Neutrophil (primary cell): ENCODE measurements at regions not wholly inside any gene's neighbourhood (a gene's known extent, or its start where the extent isn't known, plus 50 kb on each side); places are given as distances from the start of the nearest gene placed in this dataset.

Experiments
- H3K27ac ChIP-seq: fragments of 200-600 bp; sonication (generic); 2 replicates; pipeline ENCODE4 v1.5.1; 2016; ENCODE audit warnings: mild to moderate bottlenecking, moderate library complexity
- H3K27me3 ChIP-seq: fragments of 200-600 bp; sonication (generic); 2 replicates; pipeline ENCODE4 v1.6.0; 2016; ENCODE audit warnings: mild to moderate bottlenecking
- H3K36me3 ChIP-seq: fragments of 200-600 bp; sonication (generic); 2 replicates; pipeline ENCODE4 v1.5.1; 2017
- H3K4me1 ChIP-seq, 2 experiments: fragments of 200-600 bp in 1 of 2; sonication (generic) in 1 of 2; 1 replicate in 1 of 2; 2 replicates in 1 of 2; pipeline versions ENCODE4 v1.5.1 to v1.6.1; 2013 to 2016; ENCODE audit warnings: low read depth in 1 of 2, low read length in 1 of 2, mild to moderate bottlenecking in 1 of 2, moderate library complexity in 1 of 2; ENCODE audit not compliant: control insufficient read depth in 1 of 2, insufficient read depth in 1 of 2
- H3K4me3 ChIP-seq, 2 experiments: fragments of 200-600 bp in 1 of 2; sonication (generic) in 1 of 2; 1 replicate in 1 of 2; 2 replicates in 1 of 2; pipeline ENCODE4 v1.5.1; 2013 to 2016; ENCODE audit warnings: low read depth in 1 of 2, low read length in 1 of 2, mild to moderate bottlenecking in 1 of 2, moderate library complexity in 1 of 2
- H3K9me3 ChIP-seq: fragments of 200-600 bp; sonication (generic); 2 replicates; pipeline ENCODE4 v1.5.1; 2016
- TF ChIP-seq, protein P1 (sequence below): fragments of 200-600 bp; sonication (generic); IDR thresholded peaks from 2 replicates; pipeline ENCODE4 v1.5.1; 2016; ENCODE audit warnings: antibody characterized with exemption

- Histone ChIP-seq H3K27ac (no peak overlapping the region), H3K4me1 (no peaks in the 10 kb centered on the region), H3K9me3 (no peaks in the 10 kb centered on the region), H3K36me3 (no peaks in the 10 kb centered on the region), H3K27me3 (no peaks in the 10 kb centered on the region), H3K4me3 (no peak overlapping the region)
- TF ChIP-seq, protein P1, sequence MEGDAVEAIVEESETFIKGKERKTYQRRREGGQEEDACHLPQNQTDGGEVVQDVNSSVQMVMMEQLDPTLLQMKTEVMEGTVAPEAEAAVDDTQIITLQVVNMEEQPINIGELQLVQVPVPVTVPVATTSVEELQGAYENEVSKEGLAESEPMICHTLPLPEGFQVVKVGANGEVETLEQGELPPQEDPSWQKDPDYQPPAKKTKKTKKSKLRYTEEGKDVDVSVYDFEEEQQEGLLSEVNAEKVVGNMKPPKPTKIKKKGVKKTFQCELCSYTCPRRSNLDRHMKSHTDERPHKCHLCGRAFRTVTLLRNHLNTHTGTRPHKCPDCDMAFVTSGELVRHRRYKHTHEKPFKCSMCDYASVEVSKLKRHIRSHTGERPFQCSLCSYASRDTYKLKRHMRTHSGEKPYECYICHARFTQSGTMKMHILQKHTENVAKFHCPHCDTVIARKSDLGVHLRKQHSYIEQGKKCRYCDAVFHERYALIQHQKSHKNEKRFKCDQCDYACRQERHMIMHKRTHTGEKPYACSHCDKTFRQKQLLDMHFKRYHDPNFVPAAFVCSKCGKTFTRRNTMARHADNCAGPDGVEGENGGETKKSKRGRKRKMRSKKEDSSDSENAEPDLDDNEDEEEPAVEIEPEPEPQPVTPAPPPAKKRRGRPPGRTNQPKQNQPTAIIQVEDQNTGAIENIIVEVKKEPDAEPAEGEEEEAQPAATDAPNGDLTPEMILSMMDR = no peak
Measured at GRCh38 chr22:49036513-49036912, 791.2 kb downstream of the BRD1 start.

DNA sequence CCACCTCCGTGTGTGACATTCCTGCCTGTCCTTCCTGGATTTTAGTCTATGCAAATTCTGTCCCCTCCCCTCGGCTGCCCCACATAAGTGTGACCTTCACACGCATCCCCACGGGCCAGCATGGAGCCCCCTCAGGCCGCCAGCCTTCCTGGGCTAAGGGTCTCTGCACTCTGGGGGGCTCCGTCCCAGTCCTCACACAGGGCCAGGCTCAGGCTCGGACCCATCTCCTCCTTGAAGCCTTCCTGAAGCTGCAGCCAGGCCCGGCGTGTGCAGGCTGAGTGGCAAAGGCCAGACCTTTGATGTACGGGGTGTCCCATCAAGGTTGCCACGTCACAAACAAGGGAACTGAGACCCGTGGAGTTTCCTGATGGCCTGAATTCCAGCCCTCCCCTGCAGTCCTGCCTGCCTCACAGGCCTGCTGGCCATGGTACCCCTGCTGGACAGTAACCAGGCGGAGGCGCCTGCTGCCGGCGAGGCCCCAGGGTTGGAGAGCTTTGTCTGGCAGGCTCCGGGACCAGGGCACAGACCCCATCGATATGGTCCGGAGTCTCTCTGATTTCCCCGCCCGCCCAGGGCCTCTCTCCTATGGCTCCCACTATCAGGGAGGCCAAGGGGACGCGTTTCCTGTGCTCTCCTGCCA, 791.7 kb downstream of the BRD1 start:
- no peaks in the 10 kb centered on the region for H3K27me3 ChIP-seq
- TF ChIP-seq, protein P1 = no peak
- no peak overlapping the region for H3K4me3 ChIP-seq

GRCh38 chr22:49034836-49035817, 792.5 kb downstream of the BRD1 start:
- Histone ChIP-seq H3K9me3 (no peaks in the 10 kb centered on the region), H3K27ac (no peak overlapping the region), H3K4me3 (no peak overlapping the region), H3K27me3 (no peaks in the 10 kb centered on the region), H3K36me3 (no peaks in the 10 kb centered on the region), H3K4me1 (no peaks in the 10 kb centered on the region)
- TF ChIP-seq, protein P1 = no peak

More for the DNA sequence above, 791.7 kb downstream of the BRD1 start:
- Histone ChIP-seq H3K4me1 (no peaks in the 10 kb centered on the region), H3K9me3 (no peaks in the 10 kb centered on the region), H3K27ac (no peak overlapping the region), H3K36me3 (no peaks in the 10 kb centered on the region)

GRCh38 chr22:49033616-49034015, 794.1 kb downstream of the BRD1 start:
- no peaks in the 10 kb centered on the region for H3K9me3 ChIP-seq
- H3K4me3 ChIP-seq = no peak overlapping the region
- no peaks in the 10 kb centered on the region for H3K4me1 ChIP-seq
- no peaks in the 10 kb centered on the region for H3K27me3 ChIP-seq
- TF ChIP-seq, protein P1 = no peak
- no peaks in the 10 kb centered on the region for H3K36me3 ChIP-seq
- H3K27ac ChIP-seq = no peak overlapping the region

- H3K9me3 ChIP-seq = no peaks in the 10 kb centered on the region
- H3K36me3 ChIP-seq = no peaks in the 10 kb centered on the region
Measured at GRCh38 chr22:49032821-49033220, 794.9 kb downstream of the BRD1 start.

More at GRCh38 chr22:49032821-49033220, 794.9 kb downstream of the BRD1 start:
- Histone ChIP-seq H3K27ac (no peak overlapping the region), H3K4me1 (no peaks in the 10 kb centered on the region), H3K4me3 (no peak overlapping the region), H3K27me3 (no peaks in the 10 kb centered on the region)
- TF ChIP-seq, protein P1 = no peak
